Panc1 (cell line): ENCODE measurements at regions not wholly inside any gene's neighbourhood (a gene's known extent, or its start where the extent isn't known, plus 50 kb on each side); places are given as distances from the start of the nearest gene placed in this dataset.

Experiments used
- POLR2AphosphoS5 ChIP-seq: IDR thresholded peaks from 2 replicates; pipeline ENCODE4 v1.6.1; 2012; ENCODE audit warnings: mild to moderate bottlenecking, low read depth, low read length, moderate library complexity
- TCF7L2 ChIP-seq: IDR thresholded peaks from 2 replicates; pipeline ENCODE4 v1.6.1; 2011; ENCODE audit warnings: mild to moderate bottlenecking, low read depth, low read length, inconsistent platforms
- TF ChIP-seq, protein P1 (sequence below): fragments of 450-650 bp; IDR thresholded peaks from 2 replicates; pipeline ENCODE4 v1.5.1; 2017; ENCODE audit warnings: mild to moderate bottlenecking
- TF ChIP-seq, protein P2 (sequence below), 2 experiments: IDR thresholded peaks; 2 replicates each; pipeline ENCODE4 v1.6.1; 2011 to 2012; ENCODE audit warnings: low read depth in 2 of 2, control low read depth in 1 of 2, low read length in 1 of 2, mild to moderate bottlenecking in 1 of 2, moderate library complexity in 1 of 2; ENCODE audit not compliant: insufficient read depth in 1 of 2

DNA sequence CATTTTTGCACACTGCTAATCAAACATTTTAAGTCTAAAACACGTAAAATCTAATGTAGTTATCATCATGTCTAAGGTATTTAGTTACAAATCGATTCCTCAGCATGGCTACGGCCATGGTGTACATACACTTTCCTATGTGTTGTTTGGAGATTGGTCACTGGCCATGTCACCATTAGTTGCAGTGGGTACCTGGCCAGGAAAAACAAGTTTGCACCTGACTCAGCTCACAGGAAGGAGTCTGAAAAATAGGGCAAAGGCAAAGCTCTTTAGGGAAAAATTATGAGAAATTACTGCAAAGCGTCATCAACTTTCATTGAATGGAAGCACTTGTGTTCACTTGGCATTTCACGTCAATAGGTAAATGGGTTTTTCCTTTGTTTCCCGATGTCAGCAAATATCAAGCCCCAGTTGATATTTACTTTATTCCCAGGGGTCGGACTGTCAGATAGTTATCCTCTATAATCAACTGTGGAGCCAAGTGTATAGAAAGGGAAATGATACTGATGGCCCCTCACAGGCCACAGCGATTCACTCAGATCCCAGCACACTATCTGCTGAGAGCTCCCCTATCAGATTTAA, 626.0 kb upstream of the ADAMTS16 start:
- TF ChIP-seq, protein P1, sequence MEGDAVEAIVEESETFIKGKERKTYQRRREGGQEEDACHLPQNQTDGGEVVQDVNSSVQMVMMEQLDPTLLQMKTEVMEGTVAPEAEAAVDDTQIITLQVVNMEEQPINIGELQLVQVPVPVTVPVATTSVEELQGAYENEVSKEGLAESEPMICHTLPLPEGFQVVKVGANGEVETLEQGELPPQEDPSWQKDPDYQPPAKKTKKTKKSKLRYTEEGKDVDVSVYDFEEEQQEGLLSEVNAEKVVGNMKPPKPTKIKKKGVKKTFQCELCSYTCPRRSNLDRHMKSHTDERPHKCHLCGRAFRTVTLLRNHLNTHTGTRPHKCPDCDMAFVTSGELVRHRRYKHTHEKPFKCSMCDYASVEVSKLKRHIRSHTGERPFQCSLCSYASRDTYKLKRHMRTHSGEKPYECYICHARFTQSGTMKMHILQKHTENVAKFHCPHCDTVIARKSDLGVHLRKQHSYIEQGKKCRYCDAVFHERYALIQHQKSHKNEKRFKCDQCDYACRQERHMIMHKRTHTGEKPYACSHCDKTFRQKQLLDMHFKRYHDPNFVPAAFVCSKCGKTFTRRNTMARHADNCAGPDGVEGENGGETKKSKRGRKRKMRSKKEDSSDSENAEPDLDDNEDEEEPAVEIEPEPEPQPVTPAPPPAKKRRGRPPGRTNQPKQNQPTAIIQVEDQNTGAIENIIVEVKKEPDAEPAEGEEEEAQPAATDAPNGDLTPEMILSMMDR, result no peak
- TF ChIP-seq, protein P2, sequence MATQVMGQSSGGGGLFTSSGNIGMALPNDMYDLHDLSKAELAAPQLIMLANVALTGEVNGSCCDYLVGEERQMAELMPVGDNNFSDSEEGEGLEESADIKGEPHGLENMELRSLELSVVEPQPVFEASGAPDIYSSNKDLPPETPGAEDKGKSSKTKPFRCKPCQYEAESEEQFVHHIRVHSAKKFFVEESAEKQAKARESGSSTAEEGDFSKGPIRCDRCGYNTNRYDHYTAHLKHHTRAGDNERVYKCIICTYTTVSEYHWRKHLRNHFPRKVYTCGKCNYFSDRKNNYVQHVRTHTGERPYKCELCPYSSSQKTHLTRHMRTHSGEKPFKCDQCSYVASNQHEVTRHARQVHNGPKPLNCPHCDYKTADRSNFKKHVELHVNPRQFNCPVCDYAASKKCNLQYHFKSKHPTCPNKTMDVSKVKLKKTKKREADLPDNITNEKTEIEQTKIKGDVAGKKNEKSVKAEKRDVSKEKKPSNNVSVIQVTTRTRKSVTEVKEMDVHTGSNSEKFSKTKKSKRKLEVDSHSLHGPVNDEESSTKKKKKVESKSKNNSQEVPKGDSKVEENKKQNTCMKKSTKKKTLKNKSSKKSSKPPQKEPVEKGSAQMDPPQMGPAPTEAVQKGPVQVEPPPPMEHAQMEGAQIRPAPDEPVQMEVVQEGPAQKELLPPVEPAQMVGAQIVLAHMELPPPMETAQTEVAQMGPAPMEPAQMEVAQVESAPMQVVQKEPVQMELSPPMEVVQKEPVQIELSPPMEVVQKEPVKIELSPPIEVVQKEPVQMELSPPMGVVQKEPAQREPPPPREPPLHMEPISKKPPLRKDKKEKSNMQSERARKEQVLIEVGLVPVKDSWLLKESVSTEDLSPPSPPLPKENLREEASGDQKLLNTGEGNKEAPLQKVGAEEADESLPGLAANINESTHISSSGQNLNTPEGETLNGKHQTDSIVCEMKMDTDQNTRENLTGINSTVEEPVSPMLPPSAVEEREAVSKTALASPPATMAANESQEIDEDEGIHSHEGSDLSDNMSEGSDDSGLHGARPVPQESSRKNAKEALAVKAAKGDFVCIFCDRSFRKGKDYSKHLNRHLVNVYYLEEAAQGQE (IDR thresholded peaks at IDR 0.05; ENCODE audit: insufficient read depth in 1 of 2, low read depth in 2 of 2, low read length in 1 of 2), result no peak
- TF ChIP-seq POLR2AphosphoS5, result no peak
- TF ChIP-seq TCF7L2, result no peak
